GM21737 (cell line): ENCODE measurements at regions not wholly inside any gene's neighbourhood (a gene's known extent, or its start where the extent isn't known, plus 50 kb on each side); places are given as distances from the start of the nearest gene placed in this dataset.

Experiments used
- ATAC-seq: cut with Tn5 transposase; IDR thresholded peaks from one replicate; pipeline ENCODE4 v1.9.1; 2021; ENCODE audit warnings: mild to moderate bottlenecking, moderate library complexity; ENCODE audit not compliant: unreplicated experiment

DNA sequence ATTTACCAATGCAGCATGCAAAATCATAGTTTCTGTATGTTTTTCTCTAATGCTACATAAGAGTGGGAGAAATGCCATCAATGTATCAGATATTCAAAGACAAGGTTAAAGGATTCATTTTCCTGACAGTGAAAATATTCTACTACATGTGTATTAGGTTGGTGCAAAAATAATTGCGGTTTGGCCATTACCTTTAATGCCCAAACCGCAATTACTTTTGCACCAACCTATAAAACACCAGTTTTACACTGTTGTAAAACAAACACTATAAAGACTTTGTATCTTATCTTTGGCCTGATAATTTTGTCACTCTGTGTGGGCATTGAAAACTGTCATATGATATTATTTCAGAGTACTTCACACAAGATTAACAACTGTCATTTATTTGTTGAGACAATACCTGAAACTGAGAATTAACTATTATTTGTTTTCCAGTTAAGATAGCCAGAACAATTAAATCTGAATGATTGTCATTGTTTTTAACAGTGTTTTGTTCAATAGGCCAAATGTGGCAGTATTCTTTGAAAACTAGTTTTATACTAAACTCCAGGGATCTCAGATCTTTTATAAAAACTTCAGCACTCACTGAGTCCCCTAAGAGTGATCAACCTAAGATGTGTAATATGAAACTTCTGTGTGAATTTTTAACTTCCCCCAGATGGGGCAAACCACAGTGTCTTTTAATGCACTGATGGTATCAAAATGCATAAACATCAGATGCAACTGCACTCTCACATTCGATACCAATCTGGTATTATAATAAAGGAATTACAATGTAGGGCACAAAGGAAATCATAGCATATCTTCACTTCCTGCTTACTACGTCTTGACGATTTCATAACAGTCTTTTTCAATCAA lies 53.8 kb upstream of the FBN2 start:
- ATAC-seq = no peak

GRCh38 chr5:128596071-128596470 lies 58.0 kb upstream of the FBN2 start:
- ATAC-seq = no peak

GRCh38 chr5:128597156-128597555 lies 59.1 kb upstream of the FBN2 start:
- no peak for ATAC-seq

- no peak for ATAC-seq
Observed at GRCh38 chr5:128613128-128613527, 75.1 kb upstream of the FBN2 start.

- no peak for ATAC-seq
Observed at GRCh38 chr5:128613766-128614165, 75.7 kb upstream of the FBN2 start.

GRCh38 chr5:128615578-128615977 lies 77.5 kb upstream of the FBN2 start:
- ATAC-seq = no peak

DNA sequence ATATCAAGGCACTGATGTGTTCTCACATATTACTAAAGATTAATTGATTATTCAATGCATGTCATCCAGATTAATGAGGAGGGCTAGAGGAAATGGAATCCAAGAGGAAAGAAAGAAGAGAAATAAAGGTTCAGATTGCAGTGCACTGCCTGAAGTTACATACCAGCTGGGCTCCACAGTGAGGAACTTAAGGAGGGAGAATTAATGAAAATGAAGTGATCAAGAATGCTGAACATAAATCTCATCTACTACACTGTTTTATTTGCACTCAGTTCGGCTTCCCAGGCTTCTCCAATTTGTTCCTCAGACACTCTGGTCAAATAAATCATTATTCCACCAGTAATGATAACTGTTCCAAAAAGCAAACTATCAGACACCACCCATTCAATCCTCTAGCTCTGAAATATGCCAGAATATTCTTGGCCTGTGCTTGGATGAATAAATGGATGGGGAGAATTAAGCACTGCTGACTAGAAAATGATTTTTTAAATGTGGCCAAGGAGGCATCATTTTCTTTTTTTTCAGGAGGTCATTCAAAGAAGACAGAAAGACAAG lies 88.6 kb upstream of the FBN2 start:
- ATAC-seq = no peak

DNA sequence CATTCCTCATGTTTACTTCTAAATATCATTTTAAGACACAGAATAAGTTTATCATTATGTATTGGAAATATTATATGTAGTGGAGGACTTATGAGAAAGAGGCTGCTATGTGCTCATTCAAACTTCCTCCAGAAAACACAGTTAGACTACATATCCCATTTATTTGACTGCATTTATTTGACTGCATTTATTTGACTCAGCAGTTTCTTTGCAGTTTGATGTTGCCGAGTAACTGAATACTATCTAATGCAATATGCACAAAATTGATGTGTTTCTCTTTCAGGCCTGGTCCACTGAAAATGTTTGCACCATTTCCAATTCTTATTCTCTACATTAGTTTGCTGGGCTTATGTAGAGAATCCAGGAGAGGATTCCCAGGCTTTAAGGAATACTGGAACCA lies 89.9 kb upstream of the FBN2 start:
- no peak for ATAC-seq

DNA sequence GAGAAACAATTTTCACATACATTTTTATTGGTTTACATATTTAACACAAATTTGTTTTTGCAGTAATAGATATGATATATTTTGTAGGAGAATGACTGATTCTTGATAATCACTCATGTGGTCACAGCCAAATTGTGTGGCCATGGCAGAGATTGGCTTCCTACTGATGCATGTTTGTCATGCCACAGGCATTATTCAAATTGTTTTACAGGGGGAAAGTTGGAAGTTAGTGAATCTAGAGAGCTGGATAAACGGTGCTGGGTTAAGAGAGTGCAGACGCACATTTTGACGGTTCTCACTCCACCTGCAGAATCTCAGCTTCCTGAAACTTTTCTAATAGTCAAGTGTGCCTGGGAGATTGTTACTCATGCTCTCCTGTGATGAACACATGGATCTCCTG lies 91.1 kb upstream of the FBN2 start:
- no peak for ATAC-seq

- no peak for ATAC-seq
Observed at GRCh38 chr5:128630121-128630520, 92.1 kb upstream of the FBN2 start.

DNA sequence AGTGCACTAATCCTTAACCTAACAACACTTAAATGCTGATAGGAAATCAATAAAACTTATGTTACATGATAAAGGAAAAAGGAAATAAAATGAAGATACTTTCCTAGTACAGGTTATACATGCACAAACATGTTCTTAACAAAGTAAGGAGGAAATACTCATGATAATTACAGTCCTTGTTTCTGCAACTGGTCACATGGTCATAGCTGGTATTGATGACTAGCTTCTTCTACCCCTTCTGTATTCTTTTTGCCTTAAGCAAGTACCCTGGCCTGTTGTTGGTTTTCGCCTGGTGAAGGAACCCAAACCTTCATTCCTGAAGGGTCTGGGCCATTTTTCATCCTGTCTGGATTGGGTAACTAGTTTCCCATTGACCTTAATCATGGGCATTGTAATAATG lies 93.7 kb upstream of the FBN2 start:
- no peak for ATAC-seq

DNA sequence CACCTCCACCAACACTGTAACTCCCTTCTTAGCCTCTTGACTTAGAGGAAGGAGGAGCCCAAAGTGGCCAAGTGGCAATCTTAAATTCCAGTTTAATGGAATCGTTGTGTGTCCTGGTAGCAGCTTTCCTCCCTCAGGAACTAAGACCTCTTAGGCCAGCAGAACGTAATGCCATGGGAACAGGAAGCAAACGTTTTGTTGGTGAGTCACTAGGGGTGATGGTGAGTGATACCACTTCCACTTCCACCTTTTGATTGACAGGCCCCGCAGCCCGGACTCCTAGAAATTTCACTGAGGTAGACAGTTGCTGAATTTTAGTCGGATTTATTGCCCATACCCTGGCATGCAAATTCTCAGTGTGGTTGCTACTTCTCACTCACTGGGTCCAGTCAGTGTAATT lies 94.2 kb upstream of the FBN2 start:
- no peak for ATAC-seq

- no peak for ATAC-seq
Observed at GRCh38 chr5:128633901-128634300, 95.9 kb upstream of the FBN2 start.

GRCh38 chr5:128635379-128635778 lies 97.3 kb upstream of the FBN2 start:
- ATAC-seq = no peak

DNA sequence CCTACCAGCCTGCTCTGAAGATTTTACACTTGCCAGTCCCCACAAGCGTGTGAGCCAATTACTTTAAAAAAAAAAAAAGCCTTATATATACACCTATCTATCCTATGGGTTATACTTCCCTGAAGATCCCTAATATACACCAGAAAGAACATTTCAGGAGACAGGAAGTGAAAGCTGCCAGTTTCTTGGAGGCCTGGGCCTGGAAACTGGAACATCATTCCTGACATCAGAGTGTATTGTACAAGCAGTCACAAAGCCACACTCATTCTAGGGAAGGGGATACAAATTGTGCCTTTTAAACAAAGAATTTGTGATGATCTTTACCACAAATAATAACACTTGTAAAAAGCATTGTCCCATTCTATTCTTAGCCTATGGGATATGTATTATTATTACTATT lies 98.3 kb upstream of the FBN2 start:
- ATAC-seq = no peak

DNA sequence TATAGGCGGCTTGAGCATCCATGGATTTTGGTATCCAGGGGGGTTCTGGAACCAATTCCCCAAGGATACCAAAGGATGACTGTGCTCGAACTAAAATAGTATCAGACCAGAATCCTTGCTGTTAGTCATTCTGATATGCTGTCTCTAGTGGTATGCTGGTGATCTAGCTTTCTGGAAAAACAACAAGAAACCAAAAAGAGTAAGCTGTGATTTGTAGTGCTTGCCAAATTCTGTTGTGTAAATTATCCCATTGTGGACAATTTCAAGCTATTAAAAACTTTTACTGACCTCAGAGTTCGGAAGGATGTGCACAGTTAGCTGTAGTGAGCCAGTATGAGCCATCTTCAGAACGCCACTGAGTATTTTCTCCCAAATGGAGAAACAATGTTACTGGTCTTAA lies 99.0 kb upstream of the FBN2 start:
- no peak for ATAC-seq

GRCh38 chr5:128641861-128642260 lies 103.8 kb upstream of the FBN2 start:
- no peak for ATAC-seq

DNA sequence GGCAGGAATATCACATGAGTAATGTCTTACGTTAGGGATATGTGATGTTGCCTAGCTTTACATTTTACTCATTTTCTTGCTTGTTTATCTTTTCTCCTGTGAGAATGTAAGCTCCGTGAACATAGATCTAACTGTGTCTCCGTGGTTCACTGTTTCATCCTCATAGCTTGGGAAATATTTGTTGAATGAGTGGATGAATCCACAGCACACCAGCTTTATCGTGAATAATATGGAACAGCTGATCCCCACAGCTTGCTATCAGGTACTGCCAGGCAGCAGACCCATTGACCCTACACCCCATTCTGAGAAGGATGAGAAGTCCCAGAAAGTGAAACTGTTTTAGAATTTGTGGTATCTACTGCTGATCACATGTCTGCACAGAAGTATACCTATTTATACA lies 106.8 kb upstream of the FBN2 start:
- no peak for ATAC-seq

DNA sequence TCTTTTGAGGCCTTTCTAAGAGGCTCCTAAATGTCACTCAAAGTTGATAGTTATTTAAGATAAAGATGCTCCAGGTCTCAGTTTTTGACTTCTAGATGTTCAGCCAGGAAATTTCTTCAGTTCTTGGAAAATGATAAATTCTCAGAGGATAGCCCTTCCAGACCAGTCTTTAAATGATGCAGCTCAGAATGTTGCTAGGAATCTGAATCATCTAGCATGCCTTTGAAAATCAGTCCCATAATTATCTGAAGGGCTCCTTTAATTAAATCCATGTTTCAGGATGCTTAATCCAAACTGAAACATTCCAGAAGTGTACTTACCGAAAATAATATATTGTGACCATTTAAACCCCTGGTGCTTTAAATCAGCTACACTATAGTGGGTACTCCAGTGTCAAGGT lies 107.5 kb upstream of the FBN2 start:
- no peak for ATAC-seq

DNA sequence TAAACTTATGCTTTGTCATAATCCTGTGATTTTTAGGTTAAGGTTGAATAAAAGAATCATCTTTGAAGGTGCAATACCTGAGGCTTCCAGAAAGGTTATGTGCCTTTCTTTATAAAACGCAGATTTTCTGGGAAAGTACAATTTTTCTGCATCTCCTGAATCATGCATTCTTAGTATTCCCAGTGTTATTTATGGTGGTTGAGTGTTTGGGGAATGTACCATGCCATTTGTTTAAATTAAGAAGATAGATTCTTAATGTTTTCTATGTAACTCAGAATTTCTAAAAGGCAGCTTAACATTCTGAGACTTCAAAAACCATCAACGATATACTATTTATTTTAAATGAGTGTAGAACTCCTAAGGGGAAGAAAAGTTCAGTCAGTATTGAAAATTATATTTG lies 108.1 kb upstream of the FBN2 start:
- no peak for ATAC-seq

DNA sequence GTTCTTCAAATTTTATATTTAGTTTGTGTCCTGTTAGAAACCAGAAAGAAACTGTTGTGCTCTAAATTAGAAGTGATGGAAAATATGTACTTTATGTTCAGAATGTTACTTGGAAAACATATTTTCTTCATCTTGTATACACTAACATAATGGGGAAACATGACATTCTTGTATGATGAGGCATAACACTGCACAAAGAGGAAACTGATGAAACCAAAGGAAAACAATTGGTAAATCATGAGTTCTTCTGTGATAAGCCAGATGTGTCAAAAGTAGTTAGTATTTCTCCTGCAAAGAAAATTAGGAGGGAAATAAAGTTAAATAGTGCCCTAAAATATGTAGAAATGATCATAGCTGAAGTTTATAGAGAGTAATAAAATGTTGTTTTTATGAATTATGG lies 111.1 kb upstream of the FBN2 start:
- ATAC-seq = no peak

DNA sequence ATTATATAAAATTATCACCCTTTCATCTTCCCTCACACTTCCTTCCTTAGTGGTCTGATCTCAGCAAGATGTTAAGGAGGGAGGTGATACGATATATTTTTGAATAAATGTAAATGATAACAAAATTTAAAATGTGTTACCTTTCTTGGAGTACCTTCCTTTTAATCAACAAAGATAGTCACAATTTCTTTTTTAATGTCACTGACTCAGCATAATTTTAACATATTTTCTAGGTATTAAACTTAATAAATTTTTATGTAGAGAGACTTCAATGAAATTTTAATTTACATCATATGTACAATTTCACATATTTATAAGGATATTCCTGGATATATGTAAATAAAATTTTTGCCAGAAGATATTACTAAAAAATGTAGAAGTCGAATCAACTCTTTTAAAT lies 125.0 kb upstream of the FBN2 start:
- no peak for ATAC-seq
